ENCODE measurements at regions not wholly inside any gene's neighbourhood (a gene's known extent, or its start where the extent isn't known, plus 50 kb on each side); places are given as distances from the start of the nearest gene placed in this dataset.

- 75 to 80% methylated on average over 4 of the region's 4 CpGs for WGBS, 2 donors
- Histone ChIP-seq H3K27me3 (ENCODE audit: control insufficient read depth in 3 of 3, insufficient read depth in 3 of 3, low read length in 2 of 3) (no peaks in the 10 kb centered on the region), H3K4me1 (ENCODE audit: control insufficient read depth in 5 of 5, insufficient read depth in 5 of 5, low read length in 5 of 5) (no peaks in the 10 kb centered on the region), H3K9ac (ENCODE audit: insufficient read depth in 1 of 2, low read length in 2 of 2) (no peak overlapping the region), H3K36me3 (ENCODE audit: control insufficient read depth in 4 of 4, insufficient read depth in 4 of 4, low read length in 4 of 4) (no peaks in the 10 kb centered on the region), H3K27ac (ENCODE audit: low read depth in 1 of 2, low read length in 1 of 2) (no peak overlapping the region), H3K4me3 (no peak overlapping the region), H3K9me3 (ENCODE audit: control insufficient read depth in 4 of 4, insufficient read depth in 3 of 4, low read length in 3 of 4) (no peaks in the 10 kb centered on the region)
- DNase-seq (no peak), ATAC-seq (ENCODE audit: insufficient read depth, low FRiP score) (no peak)
- no peak for TF ChIP-seq CTCF (IDR thresholded peaks at IDR 0.05; ENCODE audit: control extremely low read depth, extremely low read depth)
Measured at GRCh38 chr14:36465178-36465577, 54.9 kb downstream of the NKX2-1 start.

- no peak overlapping the region for H3K27ac ChIP-seq (ENCODE audit: low read depth in 1 of 2, low read length in 1 of 2)
- no peak for TF ChIP-seq CTCF (IDR thresholded peaks at IDR 0.05; ENCODE audit: control extremely low read depth, extremely low read depth)
- H3K9me3 ChIP-seq (ENCODE audit: control insufficient read depth in 4 of 4, insufficient read depth in 3 of 4, low read length in 3 of 4) = peaks cover 0 to 2% (median 0%) of the 10 kb centered on the region in 4 donors
- H3K4me3 ChIP-seq = no peak overlapping the region
- DNase-seq (no peak), ATAC-seq (ENCODE audit: insufficient read depth, low FRiP score) (no peak)
- H3K36me3 ChIP-seq (ENCODE audit: control insufficient read depth in 4 of 4, insufficient read depth in 4 of 4, low read length in 4 of 4) = no peaks in the 10 kb centered on the region
- H3K27me3 ChIP-seq (ENCODE audit: control insufficient read depth in 3 of 3, insufficient read depth in 3 of 3, low read length in 2 of 3) = no peaks in the 10 kb centered on the region
- H3K4me1 ChIP-seq (ENCODE audit: control insufficient read depth in 5 of 5, insufficient read depth in 5 of 5, low read length in 5 of 5) = no peaks in the 10 kb centered on the region
- 89 to 90% methylated on average over 1 of the region's 1 CpG for WGBS, 2 donors
- H3K9ac ChIP-seq (ENCODE audit: insufficient read depth in 1 of 2, low read length in 2 of 2) = no peak overlapping the region
Measured at GRCh38 chr14:36462890-36463289, 57.1 kb downstream of the NKX2-1 start.

GRCh38 chr14:36455241-36455627 is 64.8 kb downstream of the NKX2-1 start:
- no peaks in the 10 kb centered on the region for H3K27me3 ChIP-seq (ENCODE audit: control insufficient read depth in 3 of 3, insufficient read depth in 3 of 3, low read length in 2 of 3)
- H3K27ac ChIP-seq (ENCODE audit: low read depth in 1 of 2, low read length in 1 of 2) = peak overlapping the region in 1 of 2 donors; percentile 79
- no peak overlapping the region for H3K4me3 ChIP-seq
- no peak overlapping the region for H3K9ac ChIP-seq (ENCODE audit: insufficient read depth in 1 of 2, low read length in 2 of 2)
- H3K36me3 ChIP-seq (ENCODE audit: control insufficient read depth in 4 of 4, insufficient read depth in 4 of 4, low read length in 4 of 4) = no peaks in the 10 kb centered on the region
- TF ChIP-seq CTCF (IDR thresholded peaks at IDR 0.05; ENCODE audit: control extremely low read depth, extremely low read depth) = no peak
- ATAC-seq (ENCODE audit: insufficient read depth, low FRiP score) (no peak), DNase-seq (no peak)
- 70 to 73% methylated on average over 2 of the region's 2 CpGs for WGBS, 2 donors
- peaks cover 0 to 8% (median 1%) of the 10 kb centered on the region in 4 donors for H3K9me3 ChIP-seq (ENCODE audit: control insufficient read depth in 4 of 4, insufficient read depth in 3 of 4, low read length in 3 of 4)
- peaks cover 0 to 3% (median 0%) of the 10 kb centered on the region in 5 donors for H3K4me1 ChIP-seq (ENCODE audit: control insufficient read depth in 5 of 5, insufficient read depth in 5 of 5, low read length in 5 of 5)

GRCh38 chr14:36454599-36455240 is 65.3 kb downstream of the NKX2-1 start:
- Histone ChIP-seq H3K4me3 (no peak overlapping the region), H3K4me1 (ENCODE audit: control insufficient read depth in 5 of 5, insufficient read depth in 5 of 5, low read length in 5 of 5) (peaks cover 0 to 3% (median 0%) of the 10 kb centered on the region in 5 donors), H3K27ac (ENCODE audit: low read depth in 1 of 2, low read length in 1 of 2) (no peak overlapping the region), H3K36me3 (ENCODE audit: control insufficient read depth in 4 of 4, insufficient read depth in 4 of 4, low read length in 4 of 4) (no peaks in the 10 kb centered on the region), H3K9ac (ENCODE audit: insufficient read depth in 1 of 2, low read length in 2 of 2) (no peak overlapping the region), H3K9me3 (ENCODE audit: control insufficient read depth in 4 of 4, insufficient read depth in 3 of 4, low read length in 3 of 4) (peaks cover 0 to 8% (median 1%) of the 10 kb centered on the region in 4 donors), H3K27me3 (ENCODE audit: control insufficient read depth in 3 of 3, insufficient read depth in 3 of 3, low read length in 2 of 3) (no peaks in the 10 kb centered on the region)
- TF ChIP-seq CTCF (IDR thresholded peaks at IDR 0.05; ENCODE audit: control extremely low read depth, extremely low read depth) = no peak
- ATAC-seq (ENCODE audit: insufficient read depth, low FRiP score) (peak; percentile 70), DNase-seq (peak; percentile 26 to 76 (median 41))
- WGBS, 2 donors = 32 to 36% methylated on average over 5 of the region's 5 CpGs

Data from lung (tissue), 11 donors.